Testis (tissue), 2 donors: ENCODE measurements at regions not wholly inside any gene's neighbourhood (a gene's known extent, or its start where the extent isn't known, plus 50 kb on each side); places are given as distances from the start of the nearest gene placed in this dataset.

Experiments
- DNase-seq: peaks from one replicate; pipeline ENCODE4 v3.0.0-alpha.2; 2019
- H3K27ac ChIP-seq, 2 donors: fragments of 200-600 bp; sonication (generic); one replicate each; pipeline ENCODE4 v1.5.1; 2019
- H3K27me3 ChIP-seq: fragments of 200-600 bp; sonication (generic); one replicate; pipeline ENCODE4 v1.5.1; 2019
- H3K36me3 ChIP-seq: fragments of 200-600 bp; sonication (generic); one replicate; pipeline ENCODE4 v1.5.1; 2017; ENCODE audit warnings: low read depth; ENCODE audit errors: missing control alignments
- H3K4me1 ChIP-seq: fragments of 200-600 bp; sonication (generic); one replicate; pipeline ENCODE4 v1.5.1; 2019
- H3K4me3 ChIP-seq, 2 donors: fragments of 200-600 bp; sonication (generic); one replicate each; pipeline ENCODE4 v1.5.1; 2017 to 2019
- H3K9me3 ChIP-seq: fragments of 200-600 bp; sonication (generic); one replicate; pipeline ENCODE4 v1.5.1; 2017
- POLR2A ChIP-seq: fragments of 450-650 bp; IDR thresholded peaks from one replicate; pipeline ENCODE4 v1.6.1; 2017; ENCODE audit warnings: antibody characterized with exemption, mild to moderate bottlenecking, moderate library complexity
- WGBS, 2 donors: methylation state at CpG; one replicate each; pipeline ENCODE4 v1.1.5; 2018; 5-methylcytosine and 5-hydroxymethylcytosine counted together
- intact Hi-C: fragments of 100-400 bp; cut with DNase I; formaldehyde crosslinking; loops from one replicate; pipeline ENCODE4 v1.15.1; 2023; ENCODE audit warnings: low total_unique reads
- TF ChIP-seq, protein P1 (sequence below), 3 experiments: fragments of 450-650 bp in 2 of 3; fragments of 200-600 bp in 1 of 3; sonication (generic) in 1 of 3; IDR thresholded peaks; one replicate each; pipeline ENCODE4 v1.5.1; 2016 to 2019; ENCODE audit warnings: antibody characterized with exemption in 3 of 3, mild to moderate bottlenecking in 2 of 3, moderate library complexity in 1 of 3

DNA sequence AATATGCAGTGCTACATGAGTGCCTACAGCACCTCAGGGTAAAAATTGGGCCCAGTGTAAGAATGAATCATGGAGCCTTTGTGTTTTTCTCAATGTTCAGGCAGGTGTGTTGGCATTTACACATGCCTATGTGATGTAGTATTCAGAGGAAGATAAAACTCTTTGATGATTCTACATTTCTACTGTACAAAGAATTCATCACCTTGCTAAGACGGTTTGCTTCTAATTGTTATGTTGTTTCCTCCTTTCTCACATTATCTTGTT, 867.3 kb downstream of the TTLL7 start:
- Histone ChIP-seq H3K4me1 (no peaks in the 10 kb centered on the region), H3K36me3 (no peaks in the 10 kb centered on the region), H3K27me3 (no peaks in the 10 kb centered on the region), H3K4me3 (no peak overlapping the region), H3K9me3 (no peaks in the 10 kb centered on the region), H3K27ac (no peak overlapping the region)
- no peak for DNase-seq
- WGBS, 2 donors, result 69 to 73% methylated on average over 1 of the region's 1 CpG
- TF ChIP-seq, protein P1, sequence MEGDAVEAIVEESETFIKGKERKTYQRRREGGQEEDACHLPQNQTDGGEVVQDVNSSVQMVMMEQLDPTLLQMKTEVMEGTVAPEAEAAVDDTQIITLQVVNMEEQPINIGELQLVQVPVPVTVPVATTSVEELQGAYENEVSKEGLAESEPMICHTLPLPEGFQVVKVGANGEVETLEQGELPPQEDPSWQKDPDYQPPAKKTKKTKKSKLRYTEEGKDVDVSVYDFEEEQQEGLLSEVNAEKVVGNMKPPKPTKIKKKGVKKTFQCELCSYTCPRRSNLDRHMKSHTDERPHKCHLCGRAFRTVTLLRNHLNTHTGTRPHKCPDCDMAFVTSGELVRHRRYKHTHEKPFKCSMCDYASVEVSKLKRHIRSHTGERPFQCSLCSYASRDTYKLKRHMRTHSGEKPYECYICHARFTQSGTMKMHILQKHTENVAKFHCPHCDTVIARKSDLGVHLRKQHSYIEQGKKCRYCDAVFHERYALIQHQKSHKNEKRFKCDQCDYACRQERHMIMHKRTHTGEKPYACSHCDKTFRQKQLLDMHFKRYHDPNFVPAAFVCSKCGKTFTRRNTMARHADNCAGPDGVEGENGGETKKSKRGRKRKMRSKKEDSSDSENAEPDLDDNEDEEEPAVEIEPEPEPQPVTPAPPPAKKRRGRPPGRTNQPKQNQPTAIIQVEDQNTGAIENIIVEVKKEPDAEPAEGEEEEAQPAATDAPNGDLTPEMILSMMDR (IDR thresholded peaks at IDR 0.05), result no peak
- no peak for TF ChIP-seq POLR2A
- intact Hi-C loops, result no loop called here

DNA sequence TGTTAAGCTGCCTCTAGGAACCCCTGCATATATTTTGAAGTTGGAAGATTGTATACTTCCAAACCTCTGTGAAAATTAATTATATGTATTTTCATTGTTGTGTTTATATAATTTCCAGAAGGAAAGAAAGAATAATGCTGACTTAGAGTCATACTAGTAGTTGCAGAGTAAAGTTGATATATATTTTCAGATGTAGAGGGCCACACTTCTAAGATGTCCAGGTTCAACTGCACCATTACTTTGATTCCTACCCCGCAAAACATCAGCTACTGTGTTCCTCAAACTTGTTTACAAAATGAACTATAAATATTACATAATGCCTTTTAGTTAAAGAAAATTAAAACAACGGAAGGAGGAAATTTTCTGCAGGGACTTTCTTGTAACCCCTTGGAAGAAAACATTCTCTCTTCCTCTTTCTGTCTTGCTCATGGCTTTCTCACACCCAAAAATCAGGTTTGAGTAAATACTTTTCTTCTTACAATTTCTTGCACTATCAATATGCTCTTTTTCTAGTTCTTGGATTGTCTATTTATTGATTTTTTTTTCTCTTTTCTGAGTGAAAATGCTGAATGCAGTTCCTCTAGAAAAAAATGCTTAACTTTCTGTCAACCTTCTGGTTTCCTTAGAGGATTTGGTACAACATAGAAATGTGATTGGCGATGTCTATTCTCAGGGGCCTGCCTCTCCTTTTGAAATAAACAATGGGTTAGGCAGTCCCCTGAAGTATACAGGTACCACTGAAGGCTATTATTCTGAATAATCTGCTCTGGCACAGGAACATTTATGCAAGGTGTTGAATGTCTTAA, 867.8 kb downstream of the TTLL7 start:
- WGBS, 2 donors, result 90 to 91% methylated on average over 3 of the region's 3 CpGs
- Histone ChIP-seq H3K9me3 (no peaks in the 10 kb centered on the region), H3K27me3 (no peaks in the 10 kb centered on the region), H3K27ac (no peak overlapping the region), H3K4me3 (no peak overlapping the region), H3K36me3 (no peaks in the 10 kb centered on the region), H3K4me1 (no peaks in the 10 kb centered on the region)
- intact Hi-C loops, result no loop called here
- no peak for DNase-seq
- TF ChIP-seq, protein P1 (IDR thresholded peaks at IDR 0.05), result no peak
- TF ChIP-seq POLR2A, result no peak

DNA sequence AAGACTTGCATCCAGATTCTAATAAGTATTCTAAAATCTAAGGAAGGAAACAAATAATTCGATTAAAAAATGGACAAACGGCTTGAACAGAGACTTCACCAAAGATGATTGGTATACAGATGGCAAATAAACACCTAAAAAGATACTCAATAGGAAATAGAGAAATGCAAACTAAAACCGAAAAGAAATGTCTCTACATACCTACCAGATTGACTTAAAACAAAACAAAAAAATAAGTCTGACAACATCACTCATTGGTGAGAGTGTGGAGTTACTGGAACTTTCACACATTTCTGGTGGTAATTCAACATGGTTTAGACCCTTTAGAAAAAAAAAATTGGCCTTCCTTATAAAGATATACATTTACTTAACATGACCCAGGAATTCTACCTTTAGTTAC, 869.8 kb downstream of the TTLL7 start:
- DNase-seq, result no peak
- Histone ChIP-seq H3K27ac (no peak overlapping the region), H3K4me1 (no peaks in the 10 kb centered on the region), H3K27me3 (no peaks in the 10 kb centered on the region), H3K9me3 (no peaks in the 10 kb centered on the region), H3K4me3 (no peak overlapping the region), H3K36me3 (no peaks in the 10 kb centered on the region)
- intact Hi-C loops, result no loop called here
- TF ChIP-seq, protein P1 (IDR thresholded peaks at IDR 0.05), result no peak
- TF ChIP-seq POLR2A, result no peak
- WGBS, 2 donors, result 93 to 95% methylated on average over 3 of the region's 3 CpGs

DNA sequence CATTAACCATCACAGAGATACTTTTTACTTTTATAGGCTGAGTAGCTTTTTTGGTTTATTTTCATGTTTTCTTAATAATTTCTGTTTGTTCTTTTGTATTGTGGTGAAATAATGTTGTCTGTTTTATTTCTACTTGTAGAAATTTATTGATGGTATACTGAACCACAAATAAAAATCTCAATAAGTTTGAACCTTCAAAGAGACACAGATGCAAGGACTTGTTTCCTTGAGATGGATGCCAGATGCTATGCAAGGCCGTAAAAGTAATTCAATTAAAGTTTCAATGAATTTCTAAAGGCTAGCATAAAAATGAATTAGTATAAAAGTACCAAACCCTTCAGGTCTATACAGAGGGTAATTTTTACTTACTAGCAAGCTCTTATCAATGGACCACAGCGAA, 873.5 kb downstream of the TTLL7 start:
- intact Hi-C loops, result no loop called here
- Histone ChIP-seq H3K4me1 (no peaks in the 10 kb centered on the region), H3K9me3 (no peaks in the 10 kb centered on the region), H3K4me3 (no peak overlapping the region), H3K36me3 (no peaks in the 10 kb centered on the region), H3K27ac (no peak overlapping the region), H3K27me3 (no peaks in the 10 kb centered on the region)
- no peak for DNase-seq
- no peak for TF ChIP-seq POLR2A
- TF ChIP-seq, protein P1 (IDR thresholded peaks at IDR 0.05), result no peak
- 79 to 87% methylated on average over 2 of the region's 2 CpGs for WGBS, 2 donors

DNA sequence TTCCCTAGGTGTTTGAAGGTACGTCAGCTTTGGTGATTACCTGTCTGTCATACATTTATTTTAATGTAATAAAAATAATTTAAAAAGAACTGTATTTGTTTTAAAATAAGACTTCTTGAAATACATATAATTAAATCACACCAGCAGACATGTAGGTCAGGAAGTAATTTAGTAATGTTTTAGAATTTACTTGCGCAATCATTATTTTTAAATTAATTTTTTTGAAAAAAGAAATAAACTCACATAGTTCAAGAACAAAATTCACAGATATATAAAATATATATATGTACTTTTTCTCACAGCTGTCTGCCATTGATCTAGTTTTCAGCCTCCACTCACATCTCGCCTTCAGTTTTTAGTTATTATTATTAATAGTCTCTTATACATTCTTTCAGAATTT, 875.9 kb downstream of the TTLL7 start:
- WGBS, 2 donors, result 90 to 96% methylated on average over 3 of the region's 3 CpGs
- H3K9me3 ChIP-seq, result no peaks in the 10 kb centered on the region

More for the DNA sequence above, 875.9 kb downstream of the TTLL7 start:
- intact Hi-C loops, result no loop called here
- TF ChIP-seq, protein P1 (IDR thresholded peaks at IDR 0.05), result no peak
- no peak for TF ChIP-seq POLR2A
- Histone ChIP-seq H3K4me3 (no peak overlapping the region), H3K36me3 (no peaks in the 10 kb centered on the region), H3K27ac (no peak overlapping the region), H3K4me1 (no peaks in the 10 kb centered on the region), H3K27me3 (no peaks in the 10 kb centered on the region)
- DNase-seq, result no peak
